ENCODE measurements at regions not wholly inside any gene's neighbourhood (a gene's known extent, or its start where the extent isn't known, plus 50 kb on each side); places are given as distances from the start of the nearest gene placed in this dataset.

- no peak for TF ChIP-seq ZNF449 (CRISPR knock-in tag; IDR thresholded peaks at IDR 0.05)
These were observed 262.2 kb upstream of the CEP162 start (continued) for GRCh38 chr6:84489598-84489997.

DNA sequence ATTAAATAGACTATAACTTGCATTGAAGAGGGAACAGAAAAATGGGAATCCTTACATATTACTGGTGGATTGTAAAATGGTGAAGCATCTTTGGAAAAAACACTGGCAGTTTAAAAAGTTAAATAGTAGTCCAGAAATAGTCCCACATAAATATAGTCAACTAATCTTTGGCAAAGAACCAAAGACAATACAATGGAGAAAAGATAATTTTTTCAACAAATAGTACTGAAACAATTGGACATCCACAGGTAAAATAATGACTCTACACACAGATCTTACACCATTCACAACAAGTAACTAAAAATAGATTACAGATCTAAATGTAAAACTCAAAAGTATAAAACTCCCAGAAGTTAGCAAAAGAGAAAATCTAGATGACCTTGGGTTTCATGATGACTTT, 259.1 kb upstream of the CEP162 start:
- H3K27me3 ChIP-seq (ENCODE audit: control insufficient read depth in 2 of 2, insufficient read depth in 2 of 2, low read length in 2 of 2), result no peaks in the 10 kb centered on the region
- FAIRE-seq (no peak), ATAC-seq (no peak), DNase-seq (ENCODE audit: extremely low read depth in 1 of 4, low spot score in 3 of 4) (no peak)
- no peaks in the 10 kb centered on the region for H3K36me3 ChIP-seq (ENCODE audit: control insufficient read depth, insufficient read depth, low read length)
- H3K27ac ChIP-seq (ENCODE audit: extremely low read depth, low read depth, low read length), result no peak overlapping the region
- no TSS peak for BruUV-seq (replicated peaks)
- H3K9ac ChIP-seq (ENCODE audit: insufficient read depth in 1 of 2, low read depth in 2 of 2, low read length in 2 of 2), result no peak overlapping the region
- intact Hi-C loops (cut with micrococcal nuclease), result no loop called here
- H3K9me1 ChIP-seq (ENCODE audit: control insufficient read depth, insufficient read depth, low read length), result no peaks in the 10 kb centered on the region
- H3K4me2 ChIP-seq (ENCODE audit: insufficient read depth, low read length), result no peak overlapping the region
- no peaks in the 10 kb centered on the region for H3K4me1 ChIP-seq (replicated peaks in 1 of 2; ENCODE audit: control insufficient read depth in 2 of 2, insufficient read depth in 2 of 2, low read length in 2 of 2)
- no peaks in the 10 kb centered on the region for H4K20me1 ChIP-seq (replicated peaks; ENCODE audit: control insufficient read depth, insufficient read depth, low read length)
- H3K4me3 ChIP-seq, result no peak overlapping the region
- ChIA-PET CTCF (ENCODE audit: low intra/inter-chr PET ratio) (no interaction called here), POLR2A (no interaction called here)
- H3K79me2 ChIP-seq (ENCODE audit: control insufficient read depth, insufficient read depth, low read length), result no peaks in the 10 kb centered on the region
- in situ Hi-C loops (cut with MboI), result no loop called here
- H2AFZ ChIP-seq (ENCODE audit: low read depth, low read length), result no peak overlapping the region
- H3K9me3 ChIP-seq (replicated peaks; ENCODE audit: control insufficient read depth, insufficient read depth, low read depth, low read length), result no peaks in the 10 kb centered on the region
- TF ChIP-seq, protein P1, sequence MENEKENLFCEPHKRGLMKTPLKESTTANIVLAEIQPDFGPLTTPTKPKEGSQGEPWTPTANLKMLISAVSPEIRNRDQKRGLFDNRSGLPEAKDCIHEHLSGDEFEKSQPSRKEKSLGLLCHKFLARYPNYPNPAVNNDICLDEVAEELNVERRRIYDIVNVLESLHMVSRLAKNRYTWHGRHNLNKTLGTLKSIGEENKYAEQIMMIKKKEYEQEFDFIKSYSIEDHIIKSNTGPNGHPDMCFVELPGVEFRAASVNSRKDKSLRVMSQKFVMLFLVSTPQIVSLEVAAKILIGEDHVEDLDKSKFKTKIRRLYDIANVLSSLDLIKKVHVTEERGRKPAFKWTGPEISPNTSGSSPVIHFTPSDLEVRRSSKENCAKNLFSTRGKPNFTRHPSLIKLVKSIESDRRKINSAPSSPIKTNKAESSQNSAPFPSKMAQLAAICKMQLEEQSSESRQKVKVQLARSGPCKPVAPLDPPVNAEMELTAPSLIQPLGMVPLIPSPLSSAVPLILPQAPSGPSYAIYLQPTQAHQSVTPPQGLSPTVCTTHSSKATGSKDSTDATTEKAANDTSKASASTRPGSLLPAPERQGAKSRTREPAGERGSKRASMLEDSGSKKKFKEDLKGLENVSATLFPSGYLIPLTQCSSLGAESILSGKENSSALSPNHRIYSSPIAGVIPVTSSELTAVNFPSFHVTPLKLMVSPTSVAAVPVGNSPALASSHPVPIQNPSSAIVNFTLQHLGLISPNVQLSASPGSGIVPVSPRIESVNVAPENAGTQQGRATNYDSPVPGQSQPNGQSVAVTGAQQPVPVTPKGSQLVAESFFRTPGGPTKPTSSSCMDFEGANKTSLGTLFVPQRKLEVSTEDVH (IDR thresholded peaks at IDR 0.05; ENCODE audit: low read depth, partially characterized antibody), result no peak
- TF ChIP-seq ARNT (IDR thresholded peaks at IDR 0.05) (no peak), ELK1 (CRISPR knock-in tag; IDR thresholded peaks at IDR 0.05) (no peak), MCM5 (IDR thresholded peaks at IDR 0.05; ENCODE audit: low read depth) (no peak), ZNF354B (CRISPR knock-in tag; IDR thresholded peaks at IDR 0.05) (no peak), SMAD1 (IDR thresholded peaks at IDR 0.05; ENCODE audit: low read depth, low read length, partially characterized antibody) (no peak), DEAF1 (CRISPR knock-in tag; IDR thresholded peaks at IDR 0.05) (no peak), ZNF431 (CRISPR knock-in tag; IDR thresholded peaks at IDR 0.05) (no peak), DMBX1 (CRISPR knock-in tag; IDR thresholded peaks at IDR 0.05; ENCODE audit: borderline replicate concordance) (no peak), NFYB (IDR thresholded peaks at IDR 0.05; ENCODE audit: extremely low read depth, insufficient read length) (no peak), RAD51 (IDR thresholded peaks at IDR 0.05; ENCODE audit: borderline replicate concordance, low read depth) (no peak)

Measured in K562 (cell line).